HCT116 (cell line): ENCODE measurements at regions not wholly inside any gene's neighbourhood (a gene's known extent, or its start where the extent isn't known, plus 50 kb on each side); places are given as distances from the start of the nearest gene placed in this dataset.

Experiments used
- ATAC-seq: fragments of 200-7000 bp; cut with Tn5 transposase; 2 replicates; pipeline ENCODE4 v1.9.1; 2020; ENCODE audit warnings: mild to moderate bottlenecking, moderate library complexity
- BruUV-seq: library from RNA; stranded (reverse); fragments of 400-500 nt; replicated peaks from 2 replicates; lab custom pipeline; 2021; lab: Mats Ljungman, UMichigan
- CTCF ChIA-PET: fragments of 300-600 bp; sonication (Branson Sonifier 250); formaldehyde crosslinking; loops from one replicate; lab custom pipeline; 2021; ENCODE audit warnings: antibody characterized with exemption; lab: Charles Lee
- POLR2A ChIA-PET: fragments of 300-600, 350-600 bp; sonication (Branson Sonifier 250); formaldehyde crosslinking; loops from one replicate; lab custom pipeline; 2021; ENCODE audit warnings: antibody characterized with exemption; lab: Charles Lee
- RAD21 ChIA-PET, 2 experiments: fragments of 300-600 bp; sonication (Branson Sonifier 250); formaldehyde crosslinking; loops; one replicate each; lab custom pipeline; 2023; ENCODE audit warnings: low total read pairs in 2 of 2; ENCODE audit not compliant: uncharacterized antibody in 2 of 2, unreplicated experiment in 2 of 2, low non-redundant PET in 1 of 2; lab: Charles Lee
- DNase-seq: peaks from one replicate; pipeline ENCODE4 v3.0.0-alpha.2; 2010; ENCODE audit warnings: low read depth, low spot score
- H2AFZ ChIP-seq: fragments of 200-600 bp; shearing (Covaris generic), sonication (generic); 2 replicates; pipeline ENCODE4 v1.6.1; 2017; ENCODE audit warnings: low read depth, mixed run types, mixed read lengths, antibody characterized with exemption, low read length; ENCODE audit not compliant: poor library complexity, severe bottlenecking
- H3K27ac ChIP-seq: 2 replicates; pipeline ENCODE4 v1.5.1; 2012; ENCODE audit warnings: low read depth, low read length
- H3K27me3 ChIP-seq: fragments of 200-600 bp; sonication (generic); 2 replicates; pipeline ENCODE4 v1.6.1; 2016; ENCODE audit warnings: mixed run types, low read length, mixed read lengths; ENCODE audit not compliant: insufficient read depth
- H3K36me3 ChIP-seq, 2 experiments: fragments of 200-500 bp in 1 of 2; fragments of 200-600 bp in 1 of 2; sonication (Bioruptor generic) in 1 of 2; sonication (generic) in 1 of 2; 2 replicates each; pipeline versions ENCODE4 v1.5.1 to v1.6.1; 2014 to 2016; ENCODE audit warnings: low read length in 2 of 2, inconsistent platforms in 1 of 2, mixed read lengths in 1 of 2, mixed run types in 1 of 2; ENCODE audit not compliant: insufficient read depth in 2 of 2, control insufficient read depth in 1 of 2
- H3K4me1 ChIP-seq, 2 experiments: fragments of 200-600 bp in 1 of 2; sonication (generic) in 1 of 2; 2 replicates each; pipeline versions ENCODE4 v1.5.1 to v1.6.1; 2012 to 2017; ENCODE audit warnings: low read length in 2 of 2, inconsistent platforms in 1 of 2, mild to moderate bottlenecking in 1 of 2, mixed read lengths in 1 of 2, mixed run types in 1 of 2, moderate library complexity in 1 of 2; ENCODE audit not compliant: insufficient read depth in 2 of 2, control insufficient read depth in 1 of 2
- H3K4me2 ChIP-seq: fragments of 200-600 bp; sonication (generic); 2 replicates; pipeline ENCODE4 v1.6.1; 2017; ENCODE audit warnings: mixed run types, low read length, mixed read lengths
- H3K4me3 ChIP-seq, 2 experiments: fragments of 200-600 bp in 1 of 2; sonication (generic) in 1 of 2; replicated peaks in 1 of 2; 2 replicates each; pipeline ENCODE4 v1.5.1; 2011 to 2016; ENCODE audit warnings: low read length in 2 of 2, control low read depth in 1 of 2, low read depth in 1 of 2, mild to moderate bottlenecking in 1 of 2, mixed read lengths in 1 of 2, mixed run types in 1 of 2
- H3K79me2 ChIP-seq: fragments of 200-600 bp; sonication (generic); 2 replicates; pipeline ENCODE4 v1.6.1; 2017; ENCODE audit warnings: mild to moderate bottlenecking, mixed run types, low read length, moderate library complexity, mixed read lengths; ENCODE audit not compliant: insufficient read depth
- H3K9ac ChIP-seq: fragments of 200-600 bp; sonication (generic); 2 replicates; pipeline ENCODE4 v1.6.1; 2016; ENCODE audit warnings: low read length, mixed read lengths
- H3K9me2 ChIP-seq: fragments of 200-600 bp; sonication (generic), shearing (Covaris generic); 2 replicates; pipeline ENCODE4 v1.6.1; 2017; ENCODE audit warnings: mixed run types, mild to moderate bottlenecking, moderate library complexity; ENCODE audit not compliant: insufficient read depth
- H3K9me3 ChIP-seq, 2 experiments: fragments of 200-500 bp in 1 of 2; fragments of 200-600 bp in 1 of 2; sonication (Bioruptor generic) in 1 of 2; sonication (generic) in 1 of 2; 2 replicates each; pipeline ENCODE4 v1.6.1; 2014 to 2017; ENCODE audit warnings: low read length in 2 of 2, mixed read lengths in 2 of 2, inconsistent platforms in 1 of 2, low read depth in 1 of 2, mild to moderate bottlenecking in 1 of 2, mixed run types in 1 of 2, moderate library complexity in 1 of 2; ENCODE audit not compliant: control insufficient read depth in 1 of 2, insufficient read depth in 1 of 2
- H4K20me1 ChIP-seq: fragments of 200-600 bp; sonication (generic), shearing (Covaris generic); 2 replicates; pipeline ENCODE4 v1.6.1; 2017; ENCODE audit warnings: mixed run types, mild to moderate bottlenecking, moderate library complexity; ENCODE audit not compliant: insufficient read depth
- ELF1 ChIP-seq: IDR thresholded peaks from 2 replicates; pipeline ENCODE4 v1.6.1; 2012; ENCODE audit warnings: low read depth, borderline replicate concordance
- EZH2 ChIP-seq: fragments of 200-600 bp; sonication (generic); IDR thresholded peaks from 2 replicates; pipeline ENCODE4 v1.6.1; 2017; ENCODE audit warnings: antibody characterized with exemption, mixed run types
- EZH2phosphoT487 ChIP-seq: fragments of 200-600 bp; IDR thresholded peaks from 2 replicates; pipeline ENCODE4 v1.6.1; 2018; ENCODE audit warnings: antibody characterized with exemption, borderline replicate concordance
- FOSL1 ChIP-seq: IDR thresholded peaks from 2 replicates; pipeline ENCODE4 v1.6.1; 2012; ENCODE audit warnings: low read depth
- JUND ChIP-seq: IDR thresholded peaks from 2 replicates; pipeline ENCODE4 v1.6.1; 2012
- POLR2A ChIP-seq: IDR thresholded peaks from 2 replicates; pipeline ENCODE4 v1.7.0; 2011; ENCODE audit warnings: borderline replicate concordance; ENCODE audit not compliant: insufficient read depth, insufficient read length; ENCODE audit errors: extremely low read depth
- POLR2AphosphoS5 ChIP-seq: IDR thresholded peaks from 2 replicates; pipeline ENCODE4 v1.6.1; 2011; ENCODE audit warnings: mild to moderate bottlenecking, low read depth, low read length, moderate library complexity
- RAD21 ChIP-seq: IDR thresholded peaks from 2 replicates; pipeline ENCODE4 v1.6.1; 2012; ENCODE audit warnings: low read depth, mild to moderate bottlenecking
- SIN3A ChIP-seq: IDR thresholded peaks from 2 replicates; pipeline ENCODE4 v1.6.1; 2012; ENCODE audit warnings: low read depth
- SP1 ChIP-seq: IDR thresholded peaks from 2 replicates; pipeline ENCODE4 v1.6.1; 2012; ENCODE audit warnings: low read depth
- SRF ChIP-seq: IDR thresholded peaks from 2 replicates; pipeline ENCODE4 v1.6.1; 2012; ENCODE audit warnings: low read depth
- YY1 ChIP-seq: IDR thresholded peaks from 2 replicates; pipeline ENCODE4 v1.6.1; 2011; ENCODE audit warnings: low read length, low read depth, moderate library complexity, mild to moderate bottlenecking; ENCODE audit not compliant: insufficient replicate concordance; ENCODE audit errors: extremely low read depth
- ZFX ChIP-seq: fragments of 450-650 bp; IDR thresholded peaks from 2 replicates; pipeline ENCODE4 v1.6.1; 2017
- intact Hi-C: fragments of 100-400 bp; cut with micrococcal nuclease; formaldehyde crosslinking; loops from 2 replicates; pipeline ENCODE4 v1.10.0; 2022
- TF ChIP-seq, protein P1 (sequence below): IDR thresholded peaks from 2 replicates; pipeline ENCODE4 v1.6.1; 2012; ENCODE audit warnings: low read depth
- TF ChIP-seq, protein P2 (sequence below): IDR thresholded peaks from 2 replicates; pipeline ENCODE4 v1.6.1; 2012
- TF ChIP-seq, protein P3 (sequence below): IDR thresholded peaks from 2 replicates; pipeline ENCODE4 v1.6.1; 2012

DNA sequence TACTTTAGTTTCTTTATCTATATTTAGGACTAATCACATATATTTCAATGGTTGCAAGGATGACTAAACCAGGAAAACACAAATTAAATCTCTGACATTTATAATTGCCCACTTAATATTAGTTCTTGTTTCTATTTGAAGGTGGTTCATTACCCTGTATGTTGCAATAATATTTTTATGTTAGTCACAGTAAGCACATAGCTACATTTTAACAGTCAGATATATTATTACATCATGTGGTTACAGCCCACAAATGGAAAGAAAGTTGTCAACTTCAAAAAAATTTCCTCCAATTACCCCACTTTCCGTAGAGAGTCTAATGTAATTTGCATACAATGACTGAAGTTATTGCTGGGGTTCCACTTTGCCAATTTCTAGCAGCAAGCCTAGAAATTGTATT lies 114.6 kb downstream of the TUSC7 start:
- Histone ChIP-seq H2AFZ (no peak overlapping the region), H3K27me3 (no peaks in the 10 kb centered on the region), H3K9ac (no peak overlapping the region), H3K4me3 (no peak overlapping the region), H3K4me1 (no peaks in the 10 kb centered on the region), H3K9me3 (no peaks in the 10 kb centered on the region), H4K20me1 (no peaks in the 10 kb centered on the region), H3K9me2 (no peaks in the 10 kb centered on the region), H3K79me2 (no peaks in the 10 kb centered on the region), H3K4me2 (no peak overlapping the region), H3K36me3 (no peaks in the 10 kb centered on the region), H3K27ac (no peak overlapping the region)
- RAD21 ChIA-PET, result no interaction called here
- BruUV-seq, result no TSS peak
- ATAC-seq (no peak), DNase-seq (no peak)
- TF ChIP-seq POLR2A, result no peak
- TF ChIP-seq RAD21, result no peak
- no peak for TF ChIP-seq ZFX
- no peak for TF ChIP-seq SP1
- no peak for TF ChIP-seq ELF1
- no peak for TF ChIP-seq EZH2
- TF ChIP-seq SIN3A, result no peak
- TF ChIP-seq FOSL1, result no peak
- no peak for TF ChIP-seq EZH2phosphoT487
- no peak for TF ChIP-seq YY1
- TF ChIP-seq, protein P1, sequence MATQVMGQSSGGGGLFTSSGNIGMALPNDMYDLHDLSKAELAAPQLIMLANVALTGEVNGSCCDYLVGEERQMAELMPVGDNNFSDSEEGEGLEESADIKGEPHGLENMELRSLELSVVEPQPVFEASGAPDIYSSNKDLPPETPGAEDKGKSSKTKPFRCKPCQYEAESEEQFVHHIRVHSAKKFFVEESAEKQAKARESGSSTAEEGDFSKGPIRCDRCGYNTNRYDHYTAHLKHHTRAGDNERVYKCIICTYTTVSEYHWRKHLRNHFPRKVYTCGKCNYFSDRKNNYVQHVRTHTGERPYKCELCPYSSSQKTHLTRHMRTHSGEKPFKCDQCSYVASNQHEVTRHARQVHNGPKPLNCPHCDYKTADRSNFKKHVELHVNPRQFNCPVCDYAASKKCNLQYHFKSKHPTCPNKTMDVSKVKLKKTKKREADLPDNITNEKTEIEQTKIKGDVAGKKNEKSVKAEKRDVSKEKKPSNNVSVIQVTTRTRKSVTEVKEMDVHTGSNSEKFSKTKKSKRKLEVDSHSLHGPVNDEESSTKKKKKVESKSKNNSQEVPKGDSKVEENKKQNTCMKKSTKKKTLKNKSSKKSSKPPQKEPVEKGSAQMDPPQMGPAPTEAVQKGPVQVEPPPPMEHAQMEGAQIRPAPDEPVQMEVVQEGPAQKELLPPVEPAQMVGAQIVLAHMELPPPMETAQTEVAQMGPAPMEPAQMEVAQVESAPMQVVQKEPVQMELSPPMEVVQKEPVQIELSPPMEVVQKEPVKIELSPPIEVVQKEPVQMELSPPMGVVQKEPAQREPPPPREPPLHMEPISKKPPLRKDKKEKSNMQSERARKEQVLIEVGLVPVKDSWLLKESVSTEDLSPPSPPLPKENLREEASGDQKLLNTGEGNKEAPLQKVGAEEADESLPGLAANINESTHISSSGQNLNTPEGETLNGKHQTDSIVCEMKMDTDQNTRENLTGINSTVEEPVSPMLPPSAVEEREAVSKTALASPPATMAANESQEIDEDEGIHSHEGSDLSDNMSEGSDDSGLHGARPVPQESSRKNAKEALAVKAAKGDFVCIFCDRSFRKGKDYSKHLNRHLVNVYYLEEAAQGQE, result no peak
- no peak for TF ChIP-seq JUND
- TF ChIP-seq, protein P2, sequence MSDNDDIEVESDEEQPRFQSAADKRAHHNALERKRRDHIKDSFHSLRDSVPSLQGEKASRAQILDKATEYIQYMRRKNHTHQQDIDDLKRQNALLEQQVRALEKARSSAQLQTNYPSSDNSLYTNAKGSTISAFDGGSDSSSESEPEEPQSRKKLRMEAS, result no peak
- no peak for TF ChIP-seq SRF
- TF ChIP-seq, protein P3, sequence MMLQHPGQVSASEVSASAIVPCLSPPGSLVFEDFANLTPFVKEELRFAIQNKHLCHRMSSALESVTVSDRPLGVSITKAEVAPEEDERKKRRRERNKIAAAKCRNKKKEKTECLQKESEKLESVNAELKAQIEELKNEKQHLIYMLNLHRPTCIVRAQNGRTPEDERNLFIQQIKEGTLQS, result no peak
- no peak for TF ChIP-seq POLR2AphosphoS5
- intact Hi-C loops, result loop anchor here (10.0 kb wide), 1 partner anchor 501 kb away; no protein-coding TSS in a partner anchor
- POLR2A ChIA-PET, result no interaction called here
- CTCF ChIA-PET, result no interaction called here
